H1 (cell line): ENCODE measurements at regions not wholly inside any gene's neighbourhood (a gene's known extent, or its start where the extent isn't known, plus 50 kb on each side); places are given as distances from the start of the nearest gene placed in this dataset.

ENCODE experiments used
- CTCF ChIA-PET: fragments of 300-600 bp; sonication (Branson Sonifier 250); formaldehyde crosslinking; loops from one replicate; lab custom pipeline; 2021; ENCODE audit not compliant: partially characterized antibody; lab: Charles Lee
- POLR2A ChIA-PET: fragments of 300-600 bp; sonication (Branson Sonifier 250); formaldehyde crosslinking; loops from one replicate; lab custom pipeline; 2021; ENCODE audit warnings: inconsistent platforms; ENCODE audit not compliant: partially characterized antibody; lab: Charles Lee
- DNase-seq, 2 experiments: peaks; one replicate each; pipeline versions ENCODE4 v3.0.0 to v3.0.0-alpha.2; 2010 to 2022; ENCODE audit warnings: low spot score in 2 of 2, low read depth in 1 of 2, mixed read lengths in 1 of 2
- FAIRE-seq: peaks from 2 replicates; lab custom pipeline; 2011; peaks lifted over from hg19 to GRCh38; lab: Jason Lieb, UNC
- H2AFZ ChIP-seq: 2 replicates; pipeline ENCODE4 v1.8.1; 2012; ENCODE audit warnings: low read length, inconsistent platforms
- H2AK5ac ChIP-seq: 2 replicates; pipeline ENCODE4 v1.6.1; 2013; ENCODE audit warnings: low read depth, low read length
- H2BK120ac ChIP-seq: replicated peaks from 2 replicates; pipeline ENCODE3; 2013; ENCODE audit warnings: low read depth, low read length, inconsistent platforms
- H2BK12ac ChIP-seq: 2 replicates; pipeline ENCODE4 v1.6.1; 2013; ENCODE audit warnings: low read depth, low read length
- H2BK15ac ChIP-seq: 2 replicates; pipeline ENCODE4 v1.6.1; 2013; ENCODE audit warnings: low read length
- H2BK20ac ChIP-seq: 2 replicates; pipeline ENCODE4 v1.6.1; 2013; ENCODE audit warnings: low read length
- H2BK5ac ChIP-seq: 2 replicates; pipeline ENCODE4 v1.6.1; 2013; ENCODE audit warnings: low read depth, low read length
- H3K14ac ChIP-seq: 2 replicates; pipeline ENCODE4 v1.6.1; 2013; ENCODE audit warnings: inconsistent platforms; ENCODE audit not compliant: insufficient read length
- H3K18ac ChIP-seq: 2 replicates; pipeline ENCODE4 v1.6.1; 2013; ENCODE audit warnings: low read length; ENCODE audit errors: extremely low read depth
- H3K23ac ChIP-seq: 2 replicates; pipeline ENCODE4 v1.6.1; 2013; ENCODE audit warnings: inconsistent platforms; ENCODE audit not compliant: insufficient read length
- H3K23me2 ChIP-seq: 2 replicates; pipeline ENCODE4 v1.6.1; 2013; ENCODE audit warnings: low read depth, low read length
- H3K27ac ChIP-seq: 2 replicates; pipeline ENCODE4 v1.6.1; 2011; ENCODE audit warnings: low read depth, low read length, inconsistent platforms
- H3K27me3 ChIP-seq, 4 experiments: replicated peaks in 1 of 4; 1 replicate in 1 of 4; 2 replicates in 3 of 4; pipeline versions ENCODE4 v1.6.1 to v1.8.1; 2011 to 2013; ENCODE audit warnings: low read length in 3 of 4, mild to moderate bottlenecking in 3 of 4, inconsistent platforms in 2 of 4, mixed read lengths in 2 of 4, moderate library complexity in 1 of 4; ENCODE audit not compliant: control insufficient read depth in 3 of 4, insufficient read depth in 3 of 4; ENCODE audit errors: extremely low read depth in 1 of 4
- H3K36me3 ChIP-seq, 4 experiments: 2 replicates each; pipeline versions ENCODE4 v1.6.1 to v1.8.1; 2011 to 2013; ENCODE audit warnings: mild to moderate bottlenecking in 4 of 4, low read length in 3 of 4, moderate library complexity in 2 of 4, control low read depth in 1 of 4, inconsistent platforms in 1 of 4; ENCODE audit not compliant: insufficient read depth in 4 of 4, control insufficient read depth in 2 of 4
- H3K4ac ChIP-seq: replicated peaks from 2 replicates; pipeline ENCODE3; 2013; ENCODE audit warnings: low read length, low read depth, mixed read lengths, inconsistent platforms; ENCODE audit not compliant: insufficient read length
- H3K4me1 ChIP-seq, 4 experiments: replicated peaks in 1 of 4; 1 replicate in 1 of 4; 2 replicates in 3 of 4; pipeline versions ENCODE4 v1.6.1 to v1.8.1; 2011 to 2013; ENCODE audit warnings: low read length in 3 of 4, inconsistent platforms in 2 of 4, mixed read lengths in 1 of 4; ENCODE audit not compliant: insufficient read depth in 4 of 4, control insufficient read depth in 3 of 4
- H3K4me2 ChIP-seq, 2 experiments: 2 replicates each; pipeline versions ENCODE4 v1.6.1 to v1.8.1; 2011 to 2013; ENCODE audit warnings: low read depth in 2 of 2, low read length in 2 of 2, control low read depth in 1 of 2, inconsistent platforms in 1 of 2, mild to moderate bottlenecking in 1 of 2; ENCODE audit not compliant: insufficient read depth in 1 of 2
- H3K4me3 ChIP-seq, 4 experiments: fragments of 200-600, 300-600 bp in 1 of 4; sonication (generic), shearing (Covaris generic), sonication (Bioruptor Twin) in 1 of 4; 2 replicates each; pipeline versions ENCODE4 v1.5.1 to v1.8.1; 2011 to 2016; ENCODE audit warnings: low read length in 4 of 4, low read depth in 3 of 4, control low read depth in 2 of 4, inconsistent platforms in 2 of 4, mild to moderate bottlenecking in 2 of 4, mixed read lengths in 1 of 4, moderate library complexity in 1 of 4; ENCODE audit not compliant: insufficient read depth in 2 of 4; ENCODE audit errors: extremely low read depth in 1 of 4
- H3K56ac ChIP-seq: replicated peaks from 2 replicates; pipeline ENCODE3; 2013; ENCODE audit warnings: low read depth, mild to moderate bottlenecking, mixed read lengths, low read length, inconsistent platforms; ENCODE audit not compliant: insufficient read length
- H3K79me1 ChIP-seq: 2 replicates; pipeline ENCODE4 v1.6.1; 2013; ENCODE audit warnings: low read depth, low read length, control low read depth
- H3K79me2 ChIP-seq, 2 experiments: 2 replicates each; pipeline versions ENCODE4 v1.6.1 to v1.8.1; 2012 to 2013; ENCODE audit warnings: low read length in 2 of 2, mild to moderate bottlenecking in 2 of 2, inconsistent platforms in 1 of 2; ENCODE audit not compliant: insufficient read depth in 2 of 2, control insufficient read depth in 1 of 2
- H3K9ac ChIP-seq, 4 experiments: replicated peaks in 1 of 4; 1 replicate in 1 of 4; 2 replicates in 3 of 4; pipeline versions ENCODE4 v1.6.1 to v1.8.1; 2011 to 2013; ENCODE audit warnings: low read depth in 3 of 4, low read length in 3 of 4, control low read depth in 2 of 4, mild to moderate bottlenecking in 2 of 4, moderate library complexity in 2 of 4, inconsistent platforms in 1 of 4; ENCODE audit errors: extremely low read depth in 1 of 4
- H3K9me3 ChIP-seq, 2 experiments: 2 replicates each; pipeline versions ENCODE4 v1.6.1 to v1.8.1; 2012 to 2013; ENCODE audit warnings: mild to moderate bottlenecking in 2 of 2, moderate library complexity in 2 of 2, control low read depth in 1 of 2, inconsistent platforms in 1 of 2, low read depth in 1 of 2, low read length in 1 of 2, mixed read lengths in 1 of 2; ENCODE audit not compliant: insufficient read depth in 2 of 2
- H4K20me1 ChIP-seq, 2 experiments: replicated peaks in 1 of 2; 2 replicates each; pipeline versions ENCODE3 to v1.8.1; 2011 to 2013; ENCODE audit warnings: inconsistent platforms in 2 of 2, low read length in 2 of 2, mild to moderate bottlenecking in 1 of 2; ENCODE audit not compliant: insufficient read depth in 2 of 2, control insufficient read depth in 1 of 2
- H4K5ac ChIP-seq: 2 replicates; pipeline ENCODE4 v1.6.1; 2013; ENCODE audit warnings: low read length, low read depth, mixed read lengths, inconsistent platforms; ENCODE audit not compliant: insufficient read length
- H4K8ac ChIP-seq: 2 replicates; pipeline ENCODE4 v1.8.0; 2013; ENCODE audit warnings: mild to moderate bottlenecking, moderate library complexity, low read length, inconsistent platforms; ENCODE audit not compliant: insufficient read depth; ENCODE audit errors: extremely low read depth
- H4K91ac ChIP-seq: replicated peaks from 2 replicates; pipeline ENCODE3; 2013; ENCODE audit warnings: low read length, mixed read lengths, inconsistent platforms; ENCODE audit not compliant: insufficient read length
- ATF2 ChIP-seq: IDR thresholded peaks from 2 replicates; pipeline ENCODE4 v1.6.1; 2012; ENCODE audit warnings: low read length, inconsistent platforms
- CHD2 ChIP-seq: IDR thresholded peaks from 2 replicates; pipeline ENCODE4 v1.6.1; 2012; ENCODE audit warnings: low read length, improper control_type of control experiment
- EP300 ChIP-seq, 2 experiments: IDR thresholded peaks; 1 replicate in 1 of 2; 2 replicates in 1 of 2; pipeline ENCODE4 v1.6.1; 2011 to 2012; ENCODE audit warnings: low read depth in 2 of 2, low read length in 2 of 2, mild to moderate bottlenecking in 2 of 2, borderline replicate concordance in 1 of 2, inconsistent platforms in 1 of 2, moderate library complexity in 1 of 2
- GABPA ChIP-seq: IDR thresholded peaks from 2 replicates; pipeline ENCODE4 v1.6.1; 2011; ENCODE audit warnings: mild to moderate bottlenecking, low read length, moderate library complexity, borderline replicate concordance; ENCODE audit not compliant: insufficient read depth
- GTF2F1 ChIP-seq: IDR thresholded peaks from 2 replicates; pipeline ENCODE4 v1.6.1; 2012; ENCODE audit warnings: low read depth, low read length, improper control_type of control experiment, borderline replicate concordance
- JUND ChIP-seq: IDR thresholded peaks from 2 replicates; pipeline ENCODE4 v1.6.1; 2011; ENCODE audit warnings: mild to moderate bottlenecking, improper control_type of control experiment, low read length
- PHF8 ChIP-seq: fragments of 200-600 bp; sonication (generic); conservative IDR thresholded peaks from 2 replicates; pipeline ENCODE4 v1.7.1; 2012; ENCODE audit warnings: low read depth, mild to moderate bottlenecking, inconsistent platforms, low read length, moderate library complexity
- POU5F1 ChIP-seq: IDR thresholded peaks from 2 replicates; pipeline ENCODE4 v1.6.1; 2011; ENCODE audit warnings: low read depth, mild to moderate bottlenecking, low read length, moderate library complexity
- SIX5 ChIP-seq: IDR thresholded peaks from 2 replicates; pipeline ENCODE4 v1.6.1; 2011; ENCODE audit warnings: mild to moderate bottlenecking, low read depth, low read length
- SUZ12 ChIP-seq: fragments of 200-600 bp; sonication (generic); IDR thresholded peaks from 2 replicates; pipeline ENCODE4 v1.6.1; 2012; ENCODE audit warnings: mild to moderate bottlenecking, inconsistent platforms, low read length, moderate library complexity, mixed read lengths
- TAF1 ChIP-seq: IDR thresholded peaks from 2 replicates; pipeline ENCODE4 v1.6.1; 2011; ENCODE audit warnings: mild to moderate bottlenecking, low read depth, low read length
- ZNF274 ChIP-seq: IDR thresholded peaks from 2 replicates; pipeline ENCODE4 v1.7.0; 2012; ENCODE audit warnings: low read length, borderline replicate concordance; ENCODE audit errors: extremely low read depth
- WGBS, 2 experiments: shearing (Covaris generic) in 1 of 2; methylation state at CpG; one replicate each; pipeline versions ENCODE4 v1.1.6 to v1.1.7; 2013 to 2015; ENCODE audit warnings: low lambda C conversion rate in 2 of 2, mixed read lengths in 2 of 2, inconsistent platforms in 1 of 2, low coverage in 1 of 2, missing lambda C conversion rate in 1 of 2; ENCODE audit not compliant: insufficient replicate concordance in 2 of 2, insufficient coverage in 1 of 2, insufficient read length in 1 of 2; ENCODE audit errors: extremely low coverage in 1 of 2, missing lambda C conversion rate in 1 of 2; 5-methylcytosine and 5-hydroxymethylcytosine counted together

DNA sequence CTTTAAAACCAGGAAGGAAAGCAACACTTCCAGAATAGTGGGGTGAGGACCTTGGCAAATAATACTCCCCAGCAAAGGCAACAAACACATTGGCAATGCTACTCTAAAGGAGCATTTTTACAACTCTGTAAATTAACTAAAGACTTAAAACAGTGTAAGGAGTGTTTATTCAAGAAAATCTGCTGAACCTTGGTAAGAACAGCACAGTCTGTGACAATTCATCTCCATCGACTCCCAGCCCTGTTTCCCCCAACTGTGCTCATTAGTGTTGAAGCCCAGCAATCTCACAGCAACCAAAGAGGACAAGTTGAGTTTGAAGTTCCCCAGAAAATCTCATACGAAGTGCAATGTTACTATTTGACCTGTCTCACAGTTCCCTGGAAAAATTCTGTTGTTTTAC is 884.9 kb downstream of the C6orf118 start:
- H2BK12ac ChIP-seq = no peak overlapping the region
- FAIRE-seq (no peak), DNase-seq (no peak)
- H2BK5ac ChIP-seq = no peak overlapping the region
- ChIA-PET POLR2A (no interaction called here), CTCF (no interaction called here)
- no peak overlapping the region for H3K27ac ChIP-seq
- no peak for TF ChIP-seq GABPA
- no peak for TF ChIP-seq EP300 (IDR thresholded peaks at IDR 0.05; ENCODE audit: borderline replicate concordance in 1 of 2, low read depth in 2 of 2, low read length in 2 of 2)
- no peak for TF ChIP-seq SIX5
- TF ChIP-seq TAF1 = no peak
- TF ChIP-seq PHF8 = no peak
- no peak for TF ChIP-seq SUZ12
- no peak for TF ChIP-seq JUND
- TF ChIP-seq CHD2 = no peak
- no peak for TF ChIP-seq ZNF274
- no peak for TF ChIP-seq POU5F1
- no peak for TF ChIP-seq GTF2F1
- TF ChIP-seq ATF2 = no peak
- no peak overlapping the region for H2BK15ac ChIP-seq
- H3K79me2 ChIP-seq = no peaks in the 10 kb centered on the region
- H4K5ac ChIP-seq = no peak overlapping the region
- H3K9me3 ChIP-seq = peaks cover 18 to 32% of the 10 kb centered on the region in 2 experiments
- no peak overlapping the region for H3K9ac ChIP-seq
- no peak overlapping the region for H4K8ac ChIP-seq
- H4K91ac ChIP-seq = no peak overlapping the region
- H3K4ac ChIP-seq = no peak overlapping the region
- H2AK5ac ChIP-seq = no peak overlapping the region
- H3K79me1 ChIP-seq = no peaks in the 10 kb centered on the region
- H2BK20ac ChIP-seq = no peak overlapping the region
- no peak overlapping the region for H3K23ac ChIP-seq
- no peak overlapping the region for H3K4me3 ChIP-seq
- H3K14ac ChIP-seq = no peak overlapping the region
- 0 out of 7 replicates have a peak, but pooled peaks cover 0 to 2% (median under 1%) of the 10 kb centered on the region in 4 experiments for H3K4me1 ChIP-seq
- no peaks in the 10 kb centered on the region for H3K23me2 ChIP-seq
- H3K27me3 ChIP-seq = no peaks in the 10 kb centered on the region
- no peak overlapping the region for H3K4me2 ChIP-seq
- no peak overlapping the region for H2BK120ac ChIP-seq
- no peak overlapping the region for H3K18ac ChIP-seq
- H4K20me1 ChIP-seq = no peaks in the 10 kb centered on the region
- H3K36me3 ChIP-seq = peaks cover 0 to 4% (median 0%) of the 10 kb centered on the region in 4 experiments; a peak in 1 of 8 replicates
- H3K56ac ChIP-seq = no peak overlapping the region
- no peak overlapping the region for H2AFZ ChIP-seq
- 90% methylated on average over 2 of the region's 2 CpGs; no CpG with 5 or more reads in 1 of the 2 experiments for WGBS, 2 experiments
